Coronary artery (tissue), 2 donors: ENCODE measurements at regions not wholly inside any gene's neighbourhood (a gene's known extent, or its start where the extent isn't known, plus 50 kb on each side); places are given as distances from the start of the nearest gene placed in this dataset.
A peak's percentile ranks its signal among the peaks of the same experiment; 100 is the strongest.

Experiments
- DNase-seq: peaks from one replicate; pipeline ENCODE4 v3.0.0-alpha.2; 2017; ENCODE audit warnings: low spot score
- H3K27ac ChIP-seq, 2 donors: fragments of 200-600 bp; sonication (generic); one replicate each; pipeline ENCODE4 v1.5.1; 2016 to 2019
- H3K4me3 ChIP-seq: fragments of 200-600 bp; sonication (generic); 2 replicates; pipeline ENCODE4 v1.5.1; 2016; ENCODE audit warnings: mild to moderate bottlenecking, moderate library complexity
- TF ChIP-seq, protein P1 (sequence below): fragments of 200-600 bp; sonication (generic); IDR thresholded peaks from one replicate; pipeline ENCODE4 v1.5.1; 2019; ENCODE audit warnings: antibody characterized with exemption

DNA sequence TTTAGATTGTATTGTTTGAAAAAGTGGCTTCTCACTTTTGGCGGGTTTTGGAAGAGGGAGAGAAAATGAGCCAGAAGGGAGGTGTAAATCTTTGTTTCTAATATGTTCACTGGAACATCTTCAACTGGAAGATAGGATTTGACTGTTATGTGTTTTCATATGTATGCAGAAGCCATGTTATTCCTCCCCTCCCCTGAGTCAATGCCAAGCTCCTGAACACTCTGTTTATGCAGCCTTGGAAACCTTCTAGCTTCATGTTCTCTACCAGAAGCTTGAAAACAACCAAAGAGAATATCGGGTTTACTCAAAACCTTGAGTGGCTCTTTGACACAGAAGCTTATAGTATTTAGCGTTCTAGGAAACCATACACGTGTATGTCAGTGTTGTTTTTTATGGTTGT lies 279.1 kb downstream of the PRL start:
- no peak for DNase-seq
- no peak overlapping the region for H3K27ac ChIP-seq
- H3K4me3 ChIP-seq, result no peak overlapping the region
- TF ChIP-seq, protein P1, sequence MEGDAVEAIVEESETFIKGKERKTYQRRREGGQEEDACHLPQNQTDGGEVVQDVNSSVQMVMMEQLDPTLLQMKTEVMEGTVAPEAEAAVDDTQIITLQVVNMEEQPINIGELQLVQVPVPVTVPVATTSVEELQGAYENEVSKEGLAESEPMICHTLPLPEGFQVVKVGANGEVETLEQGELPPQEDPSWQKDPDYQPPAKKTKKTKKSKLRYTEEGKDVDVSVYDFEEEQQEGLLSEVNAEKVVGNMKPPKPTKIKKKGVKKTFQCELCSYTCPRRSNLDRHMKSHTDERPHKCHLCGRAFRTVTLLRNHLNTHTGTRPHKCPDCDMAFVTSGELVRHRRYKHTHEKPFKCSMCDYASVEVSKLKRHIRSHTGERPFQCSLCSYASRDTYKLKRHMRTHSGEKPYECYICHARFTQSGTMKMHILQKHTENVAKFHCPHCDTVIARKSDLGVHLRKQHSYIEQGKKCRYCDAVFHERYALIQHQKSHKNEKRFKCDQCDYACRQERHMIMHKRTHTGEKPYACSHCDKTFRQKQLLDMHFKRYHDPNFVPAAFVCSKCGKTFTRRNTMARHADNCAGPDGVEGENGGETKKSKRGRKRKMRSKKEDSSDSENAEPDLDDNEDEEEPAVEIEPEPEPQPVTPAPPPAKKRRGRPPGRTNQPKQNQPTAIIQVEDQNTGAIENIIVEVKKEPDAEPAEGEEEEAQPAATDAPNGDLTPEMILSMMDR, result no peak

DNA sequence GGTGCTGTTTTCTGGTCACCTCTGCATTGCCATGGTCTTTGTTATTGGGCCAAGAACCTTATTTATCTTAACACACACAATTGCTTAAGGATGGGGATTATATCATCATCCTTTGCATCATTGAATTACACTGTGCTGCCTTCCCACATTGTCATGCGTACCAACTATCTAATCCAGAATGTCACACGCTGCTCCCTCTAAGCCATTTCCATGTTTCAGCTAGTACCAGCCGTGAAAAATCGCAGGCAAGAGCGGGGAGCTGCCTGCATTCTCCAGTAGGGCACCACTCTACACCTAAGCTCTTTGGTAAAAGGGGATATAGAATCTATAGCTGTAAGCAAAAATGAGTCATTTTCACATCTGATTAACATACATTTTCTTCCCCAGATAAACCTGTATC lies 277.0 kb downstream of the PRL start:
- no peak overlapping the region for H3K27ac ChIP-seq
- no peak overlapping the region for H3K4me3 ChIP-seq
- no peak for DNase-seq
- TF ChIP-seq, protein P1, result no peak

DNA sequence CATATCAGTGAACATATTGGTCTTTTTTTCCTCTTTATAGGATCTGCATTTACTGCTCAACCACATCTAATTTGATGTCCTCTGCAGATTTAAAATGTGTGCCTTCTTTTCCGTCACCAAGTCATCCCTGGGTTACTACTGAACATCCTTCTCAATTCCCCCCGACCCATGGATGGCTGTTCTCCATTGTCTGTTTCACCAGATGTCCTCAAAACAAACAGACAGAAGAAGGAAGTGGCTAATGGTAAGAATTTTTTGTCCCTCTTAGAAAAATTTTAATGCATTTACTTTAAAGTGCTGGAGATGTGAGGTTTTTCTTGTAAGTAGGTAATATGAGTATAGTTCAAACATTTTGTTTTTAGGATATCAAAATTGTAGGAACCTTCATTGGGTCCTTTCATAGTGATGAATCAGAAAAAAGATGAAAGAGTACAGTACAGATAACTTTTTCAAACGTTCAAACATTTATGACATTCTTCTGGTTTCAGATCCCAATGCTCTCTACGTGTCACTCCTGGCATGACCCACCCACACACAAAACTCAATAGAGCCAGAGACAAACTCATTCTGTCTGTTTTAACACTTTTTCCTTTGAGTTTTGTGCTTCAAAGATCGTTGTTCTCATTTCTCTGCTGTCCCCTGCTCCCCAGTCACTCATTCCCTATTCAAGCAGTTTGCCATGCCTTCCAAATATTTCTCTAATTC lies 276.4 kb downstream of the PRL start:
- Histone ChIP-seq H3K4me3 (no peak overlapping the region), H3K27ac (no peak overlapping the region)
- TF ChIP-seq, protein P1, result no peak
- DNase-seq, result no peak

DNA sequence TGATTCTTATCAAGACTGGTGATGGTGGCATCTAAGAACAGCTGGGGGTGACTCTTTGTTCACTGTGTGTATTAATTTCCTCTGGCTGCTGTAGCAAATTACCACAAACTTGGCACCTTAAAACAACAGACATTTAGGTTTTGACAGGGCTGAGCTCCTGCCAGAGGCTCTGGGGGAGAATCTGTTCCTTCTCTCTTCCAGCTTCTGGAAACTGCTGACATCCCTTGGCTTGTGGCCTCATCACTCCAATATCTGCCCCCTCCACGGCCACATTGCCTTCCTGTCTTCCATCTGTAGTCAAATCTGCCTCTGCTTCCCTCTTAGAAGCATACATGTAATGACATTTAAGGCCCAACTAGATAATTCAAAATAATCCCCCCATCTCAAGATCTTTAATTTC lies 274.9 kb downstream of the PRL start:
- H3K4me3 ChIP-seq, result no peak overlapping the region
- no peak for DNase-seq

DNA sequence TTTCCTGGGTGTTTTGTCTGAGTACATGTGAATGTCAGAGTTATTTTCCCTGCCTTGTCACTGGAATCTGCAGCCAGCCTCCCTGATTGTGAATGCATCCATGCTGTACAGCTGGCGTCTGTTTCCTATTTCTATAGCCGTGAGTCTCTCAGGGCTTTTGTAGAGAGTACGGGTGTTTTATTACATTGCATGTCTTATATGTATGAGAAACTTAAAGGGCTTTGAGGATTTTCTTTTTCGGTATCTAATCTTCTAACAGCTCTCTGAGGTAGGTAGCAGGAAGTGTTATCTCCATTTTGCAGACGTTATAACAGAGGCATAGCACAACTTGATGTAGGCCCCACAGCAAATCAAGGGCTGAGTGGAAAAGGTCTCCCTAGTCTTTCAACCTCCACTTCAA lies 272.9 kb downstream of the PRL start:
- DNase-seq, result no peak
- TF ChIP-seq, protein P1, result no peak
- H3K4me3 ChIP-seq, result no peak overlapping the region
- no peak overlapping the region for H3K27ac ChIP-seq

More for the DNA sequence above, 274.9 kb downstream of the PRL start:
- TF ChIP-seq, protein P1, result no peak
- no peak overlapping the region for H3K27ac ChIP-seq

DNA sequence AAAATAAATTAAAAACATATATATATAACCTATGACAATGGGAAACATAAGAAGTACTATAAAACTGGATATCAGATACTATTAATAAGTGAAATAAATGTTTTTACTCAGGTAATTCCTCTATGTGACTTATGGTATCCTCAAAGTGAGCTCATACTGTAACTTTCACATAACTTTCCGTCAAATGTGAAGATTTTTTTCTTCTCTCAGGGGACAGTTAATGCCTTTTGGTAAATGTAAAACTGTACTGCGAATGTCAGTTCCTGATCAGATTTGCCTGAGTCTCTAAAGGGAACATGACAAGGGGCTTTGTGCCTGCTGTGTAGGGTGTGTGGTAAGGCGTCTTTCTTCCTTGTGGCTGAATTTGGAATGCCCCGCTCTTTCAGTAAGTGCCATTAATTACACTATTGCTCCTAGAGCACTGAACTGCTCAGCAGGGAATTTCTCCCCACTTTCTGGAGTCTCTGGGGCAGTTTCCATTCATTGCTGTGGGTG lies 271.8 kb downstream of the PRL start:
- Histone ChIP-seq H3K4me3 (no peak overlapping the region), H3K27ac (peak overlapping the region in 1 of 2 donors; percentile 22)
- DNase-seq, result no peak
- TF ChIP-seq, protein P1, result no peak

DNA sequence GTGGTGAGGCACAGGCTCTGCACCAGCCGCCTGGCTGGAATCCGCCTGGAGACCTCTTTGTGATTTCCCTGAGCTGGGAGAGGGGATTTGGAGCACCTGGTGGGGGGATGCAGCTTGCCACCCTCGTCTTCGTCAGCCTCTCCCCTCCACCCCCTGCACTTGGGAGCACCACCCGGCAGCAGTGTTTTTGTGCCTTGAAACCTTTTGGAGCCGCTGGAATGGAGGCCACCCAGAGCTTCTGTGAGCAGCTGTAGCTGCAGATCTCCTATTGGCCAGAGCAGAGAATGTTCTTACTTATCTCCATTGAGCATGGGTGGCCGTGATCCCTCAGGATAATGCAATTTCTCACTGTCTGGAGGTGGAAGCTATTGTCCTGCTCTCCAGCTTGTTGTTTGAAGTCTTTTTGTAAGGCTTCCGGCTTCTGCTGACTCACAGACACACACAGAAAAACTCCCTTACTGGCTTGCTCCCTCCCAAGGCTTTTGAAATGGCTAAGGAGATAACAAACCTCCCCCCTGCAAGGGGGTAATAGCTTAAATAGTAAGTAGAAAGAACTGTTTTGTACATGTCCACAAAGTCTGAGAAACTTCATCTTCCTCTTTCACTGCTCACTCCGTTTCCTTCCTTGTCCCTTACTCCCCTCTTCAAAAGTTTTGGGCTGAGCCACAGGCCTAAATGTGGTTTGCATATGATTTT lies 271.2 kb downstream of the PRL start:
- TF ChIP-seq, protein P1, result no peak
- DNase-seq, result no peak
- H3K4me3 ChIP-seq, result no peak overlapping the region
- H3K27ac ChIP-seq, result peak overlapping the region; percentile 1 to 22
